NCI-H1436 treated with DMSO at 0.1 percent for 48 hours (cell line): ENCODE measurements at regions not wholly inside any gene's neighbourhood (a gene's known extent, or its start where the extent isn't known, plus 50 kb on each side); places are given as distances from the start of the nearest gene placed in this dataset.

Experiments
- DNase-seq: peaks from one replicate; lab custom pipeline; 2025; lab: John Stamatoyannopoulos, UW

GRCh38 chr16:85562093-85562786 lies 50.9 kb upstream of the GSE1 start:
- no peak for DNase-seq

- no peak for DNase-seq
Observed at GRCh38 chr16:85563034-85563433, 50.1 kb upstream of the GSE1 start.
